ENCODE measurements at regions not wholly inside any gene's neighbourhood (a gene's known extent, or its start where the extent isn't known, plus 50 kb on each side); places are given as distances from the start of the nearest gene placed in this dataset.

DNA sequence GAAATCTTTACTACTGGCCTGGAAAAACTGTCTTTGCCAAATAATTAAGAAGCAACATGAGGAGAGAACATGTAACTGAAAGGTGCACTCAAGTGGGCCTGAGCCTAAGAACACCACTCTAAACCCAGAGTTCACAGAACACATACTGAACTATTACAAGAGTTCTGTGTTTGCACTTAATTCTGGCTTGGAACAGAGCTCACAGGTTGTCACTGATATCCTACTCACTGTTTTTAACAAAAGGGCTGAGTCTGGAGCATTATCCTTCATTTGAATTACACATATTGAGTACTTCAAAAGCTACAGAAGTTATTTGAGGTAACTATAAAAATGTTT, 164.7 kb downstream of the OGFRL1 start:
- no peaks in the 10 kb centered on the region for H3K9me3 ChIP-seq (ENCODE audit: control insufficient read depth, low read depth, low read length)
- Mint-ChIP-seq H3K4me1 (peaks cover 0 to 6% of the 10 kb centered on the region in 2 experiments; a peak in 1 of 4 replicates), H3K36me3 (ENCODE audit: insufficient read depth in 1 of 3, low read depth in 3 of 3) (no peaks in the 10 kb centered on the region), H3K4me3 (no peak overlapping the region), H3K27ac (no peak overlapping the region), H3K27me3 (ENCODE audit: low read depth) (no peaks in the 10 kb centered on the region), H3K9me3 (peaks cover 0 to 3% of the 10 kb centered on the region in 2 experiments; a peak in 1 of 5 replicates)
- H4K20me1 ChIP-seq (ENCODE audit: control insufficient read depth, insufficient read depth, insufficient read length): no peaks in the 10 kb centered on the region
- no peak overlapping the region for H4K5ac ChIP-seq (ENCODE audit: insufficient read length, low read depth, low read length)
- H3K23ac ChIP-seq (ENCODE audit: insufficient read length, low read depth, low read length): no peak overlapping the region
- no peak overlapping the region for H2BK12ac ChIP-seq (ENCODE audit: insufficient read length, low read depth, low read length)
- H2BK120ac ChIP-seq (ENCODE audit: low read depth, low read length, poor library complexity, severe bottlenecking): no peak overlapping the region
- H4K91ac ChIP-seq (ENCODE audit: insufficient read length, low read depth, low read length): no peak overlapping the region
- H4K8ac ChIP-seq (replicated peaks; ENCODE audit: insufficient read length, low read depth, low read length): no peak overlapping the region
- H3K23me2 ChIP-seq (ENCODE audit: insufficient read length, low read depth, low read length, poor library complexity, severe bottlenecking): no peaks in the 10 kb centered on the region
- no peak overlapping the region for H3K9ac ChIP-seq (ENCODE audit: extremely low read depth, insufficient read length, low read length)
- no peak overlapping the region for H2BK15ac ChIP-seq (ENCODE audit: low read depth, low read length)
- H3K4ac ChIP-seq (ENCODE audit: low read depth, low read length): no peak overlapping the region
- no peaks in the 10 kb centered on the region for H3K27me3 ChIP-seq (ENCODE audit: insufficient read depth, low read length)
- H2AK5ac ChIP-seq (ENCODE audit: insufficient read length, low read length): no peak overlapping the region
- H2AFZ ChIP-seq (ENCODE audit: low read length): no peak overlapping the region
- no peak overlapping the region for H2BK20ac ChIP-seq (ENCODE audit: low read depth, low read length, poor library complexity, severe bottlenecking)
- no peaks in the 10 kb centered on the region for H3K79me1 ChIP-seq (ENCODE audit: insufficient read depth, low read depth, low read length, poor library complexity, severe bottlenecking)
- no peak overlapping the region for H3K27ac ChIP-seq (ENCODE audit: insufficient read length, low read depth, low read length)
- no peak overlapping the region for H3K14ac ChIP-seq (ENCODE audit: insufficient read depth, low read length)
- H2BK5ac ChIP-seq (ENCODE audit: insufficient read length, low read length): no peak overlapping the region
- no peak for DNase-seq
- H3K4me2 ChIP-seq (ENCODE audit: insufficient read depth, insufficient read length, low read length): no peak overlapping the region
- H3K56ac ChIP-seq (ENCODE audit: insufficient read length, low read depth, low read length): no peak overlapping the region
- TF ChIP-seq, protein P1, sequence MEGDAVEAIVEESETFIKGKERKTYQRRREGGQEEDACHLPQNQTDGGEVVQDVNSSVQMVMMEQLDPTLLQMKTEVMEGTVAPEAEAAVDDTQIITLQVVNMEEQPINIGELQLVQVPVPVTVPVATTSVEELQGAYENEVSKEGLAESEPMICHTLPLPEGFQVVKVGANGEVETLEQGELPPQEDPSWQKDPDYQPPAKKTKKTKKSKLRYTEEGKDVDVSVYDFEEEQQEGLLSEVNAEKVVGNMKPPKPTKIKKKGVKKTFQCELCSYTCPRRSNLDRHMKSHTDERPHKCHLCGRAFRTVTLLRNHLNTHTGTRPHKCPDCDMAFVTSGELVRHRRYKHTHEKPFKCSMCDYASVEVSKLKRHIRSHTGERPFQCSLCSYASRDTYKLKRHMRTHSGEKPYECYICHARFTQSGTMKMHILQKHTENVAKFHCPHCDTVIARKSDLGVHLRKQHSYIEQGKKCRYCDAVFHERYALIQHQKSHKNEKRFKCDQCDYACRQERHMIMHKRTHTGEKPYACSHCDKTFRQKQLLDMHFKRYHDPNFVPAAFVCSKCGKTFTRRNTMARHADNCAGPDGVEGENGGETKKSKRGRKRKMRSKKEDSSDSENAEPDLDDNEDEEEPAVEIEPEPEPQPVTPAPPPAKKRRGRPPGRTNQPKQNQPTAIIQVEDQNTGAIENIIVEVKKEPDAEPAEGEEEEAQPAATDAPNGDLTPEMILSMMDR (conservative IDR thresholded peaks at IDR 0.05): no peak
- H3K79me2 ChIP-seq (ENCODE audit: insufficient read depth, low read length): no peaks in the 10 kb centered on the region
- peaks cover 3% of the 10 kb centered on the region; the same call in 1 of the 2 replicates for H3K4me1 ChIP-seq (ENCODE audit: insufficient read depth, low read length)
- H3T11ph ChIP-seq (ENCODE audit: low read length): no peak overlapping the region
- no peak overlapping the region for H3K18ac ChIP-seq (ENCODE audit: insufficient read length, low read depth, low read length)
